Mesenchymal stem cell (in vitro differentiated cells and primary cell): ENCODE measurements at regions not wholly inside any gene's neighbourhood (a gene's known extent, or its start where the extent isn't known, plus 50 kb on each side); places are given as distances from the start of the nearest gene placed in this dataset. TPM values are rescaled to one million over a fixed set of nuclear protein-coding genes. Genes with fewer than 3 reads are reported as not detected.

Source experiments
- small RNA-seq: library from polyadenylated mRNA; stranded (forward); fragments of <200 nt; extraction: miRNeasy Mini kit (QIAGEN cat#:217004); gene quantifications from one replicate; pipeline ENCODE3, GENCODE V24; 2013; ENCODE audit warnings: low read depth

Small RNAs in the stretch of these regions (small RNA-seq; reads per million reads assigned to genes)
- gene AL662814.1: not detected
